NCI-H82 (cell line): ENCODE measurements at regions not wholly inside any gene's neighbourhood (a gene's known extent, or its start where the extent isn't known, plus 50 kb on each side); places are given as distances from the start of the nearest gene placed in this dataset.
A peak's percentile ranks its signal among the peaks of the same experiment; 100 is the strongest.

Experiments used
- DNase-seq: peaks from one replicate; lab custom pipeline; 2025; lab: John Stamatoyannopoulos, UW

DNA sequence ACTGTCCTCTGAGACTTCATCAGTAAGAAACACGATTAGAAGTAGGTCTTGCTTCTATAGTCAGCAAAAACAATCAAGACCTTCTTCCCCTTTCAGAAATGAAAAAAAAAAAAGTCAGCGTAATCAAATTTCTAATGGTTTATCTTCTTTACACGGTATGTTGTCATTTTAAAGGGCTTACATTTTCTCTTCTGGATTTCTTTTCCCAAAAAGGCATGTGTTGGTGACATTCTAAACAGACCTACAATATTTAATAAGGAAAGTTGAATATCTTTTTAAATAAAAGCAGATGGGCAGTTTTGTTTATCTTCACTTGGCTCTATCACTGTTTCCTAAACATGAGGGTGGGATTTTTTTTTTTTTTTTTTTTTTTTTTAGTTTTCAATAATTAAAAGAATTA, 197.3 kb upstream of the ADAMTS9 start:
- no peak for DNase-seq

DNA sequence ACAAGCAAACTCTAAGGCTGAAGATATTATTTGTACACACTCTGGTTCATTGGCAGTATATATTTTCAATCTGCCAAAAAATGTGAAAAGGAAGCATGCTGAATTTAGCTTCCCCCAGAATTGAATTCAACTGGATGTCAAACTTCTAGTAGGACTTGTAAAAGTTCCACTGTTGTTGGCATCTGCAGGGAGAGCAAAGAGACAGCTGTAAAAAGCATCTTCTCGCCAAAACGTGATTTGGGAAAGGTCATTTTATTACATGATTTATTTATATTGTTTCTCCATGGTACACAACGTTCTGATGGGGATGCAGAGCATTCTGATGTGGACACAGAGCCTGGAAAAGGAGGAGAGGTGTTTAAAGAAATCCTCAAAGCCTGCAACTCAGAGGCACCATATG, 196.7 kb upstream of the ADAMTS9 start:
- DNase-seq: no peak

DNA sequence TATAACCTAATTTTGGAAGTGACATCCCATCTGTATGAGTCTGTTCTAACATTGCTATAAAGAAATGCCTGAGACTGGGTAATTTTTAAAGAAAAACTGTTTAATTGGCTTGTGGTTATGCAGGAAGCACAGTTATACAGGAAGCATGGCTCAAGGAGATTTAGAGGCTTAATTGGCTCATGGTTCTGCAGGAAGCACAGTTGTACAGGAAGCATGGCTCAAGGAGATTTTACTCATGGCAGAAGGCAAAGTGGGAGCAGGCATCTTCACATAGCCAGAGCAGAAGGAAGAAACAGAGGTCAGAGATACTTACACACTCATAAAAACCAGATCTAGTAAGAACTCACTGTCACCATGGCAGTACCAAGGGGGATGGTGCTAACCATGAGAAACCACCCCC, 193.1 kb upstream of the ADAMTS9 start:
- peak; percentile 82 for DNase-seq

DNA sequence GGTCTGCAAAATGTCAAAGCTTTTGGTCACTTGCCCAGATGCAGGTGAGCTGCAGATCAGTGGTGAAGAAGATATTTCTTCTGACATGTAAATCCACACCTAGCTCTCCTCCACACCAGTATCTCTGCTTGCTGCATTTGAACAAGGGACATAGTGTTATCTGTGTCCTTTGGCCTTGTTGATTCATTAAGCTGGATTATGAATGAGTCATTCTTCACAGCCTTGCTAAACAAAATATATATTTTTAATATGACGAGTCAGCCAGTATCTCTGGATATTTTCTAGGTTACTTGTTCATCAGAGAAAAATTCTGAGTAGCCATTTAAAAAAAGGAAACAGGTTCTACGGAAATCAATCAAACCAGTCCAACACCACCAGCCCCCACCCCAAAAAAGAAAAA, 190.6 kb upstream of the ADAMTS9 start:
- no peak for DNase-seq

DNA sequence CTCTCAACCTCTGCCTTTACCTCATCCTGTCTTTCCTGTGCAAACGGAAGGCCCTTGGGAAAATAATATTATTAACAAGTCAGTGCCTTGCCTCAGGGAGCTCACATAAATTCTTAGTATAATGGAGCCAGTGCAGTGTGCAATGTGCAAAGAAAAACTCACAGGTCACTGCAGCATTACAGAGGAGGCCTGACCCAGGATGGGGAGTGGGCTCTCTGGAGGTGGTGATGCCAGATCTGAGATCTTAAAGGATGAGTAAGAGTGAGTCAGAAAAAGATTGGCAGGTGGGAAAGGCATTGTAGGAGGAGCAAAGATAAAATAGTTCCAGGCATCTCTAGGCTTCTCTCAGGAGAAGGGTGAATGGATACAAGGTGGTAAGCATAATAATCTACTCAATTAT, 185.6 kb upstream of the ADAMTS9 start:
- DNase-seq: no peak

DNA sequence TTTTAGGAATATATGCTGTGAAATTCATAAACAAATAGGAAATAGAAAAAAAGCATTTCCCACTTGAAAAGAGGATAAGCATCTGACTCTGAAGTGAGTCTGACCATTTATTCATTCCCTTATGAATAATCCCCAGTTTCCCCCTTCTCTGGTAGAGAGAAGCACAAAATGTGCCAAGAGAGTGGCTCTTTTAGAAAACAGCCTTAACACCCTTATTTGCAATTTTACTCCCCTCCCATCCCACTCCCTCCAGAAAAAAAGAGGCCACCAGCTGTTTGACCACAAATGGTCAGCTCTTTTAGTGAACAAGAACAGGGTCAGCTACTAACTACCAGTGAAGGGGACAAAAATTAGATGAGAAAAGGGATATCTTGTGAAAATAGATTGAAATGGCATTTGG, 184.5 kb upstream of the ADAMTS9 start:
- no peak for DNase-seq

DNA sequence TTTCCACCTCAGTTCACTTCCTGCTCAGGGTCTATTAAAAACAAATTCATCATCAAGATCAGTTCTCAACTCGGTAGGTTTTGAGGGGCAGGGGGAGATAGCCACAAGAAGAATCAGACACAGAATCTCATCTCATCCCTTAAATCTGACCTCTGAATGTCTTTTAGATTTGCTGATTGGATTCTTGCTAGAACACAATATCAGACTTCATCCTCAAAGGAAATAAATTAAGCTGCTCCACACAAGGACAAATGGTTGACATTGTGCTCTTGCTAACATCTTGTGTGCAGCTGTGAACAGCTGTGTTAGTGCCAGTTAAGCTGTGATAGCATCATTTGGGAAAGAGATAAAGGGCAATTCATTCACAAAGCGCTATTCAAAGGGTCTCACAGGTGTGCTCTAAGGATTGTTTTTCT, 184.0 kb upstream of the ADAMTS9 start:
- DNase-seq: no peak

DNA sequence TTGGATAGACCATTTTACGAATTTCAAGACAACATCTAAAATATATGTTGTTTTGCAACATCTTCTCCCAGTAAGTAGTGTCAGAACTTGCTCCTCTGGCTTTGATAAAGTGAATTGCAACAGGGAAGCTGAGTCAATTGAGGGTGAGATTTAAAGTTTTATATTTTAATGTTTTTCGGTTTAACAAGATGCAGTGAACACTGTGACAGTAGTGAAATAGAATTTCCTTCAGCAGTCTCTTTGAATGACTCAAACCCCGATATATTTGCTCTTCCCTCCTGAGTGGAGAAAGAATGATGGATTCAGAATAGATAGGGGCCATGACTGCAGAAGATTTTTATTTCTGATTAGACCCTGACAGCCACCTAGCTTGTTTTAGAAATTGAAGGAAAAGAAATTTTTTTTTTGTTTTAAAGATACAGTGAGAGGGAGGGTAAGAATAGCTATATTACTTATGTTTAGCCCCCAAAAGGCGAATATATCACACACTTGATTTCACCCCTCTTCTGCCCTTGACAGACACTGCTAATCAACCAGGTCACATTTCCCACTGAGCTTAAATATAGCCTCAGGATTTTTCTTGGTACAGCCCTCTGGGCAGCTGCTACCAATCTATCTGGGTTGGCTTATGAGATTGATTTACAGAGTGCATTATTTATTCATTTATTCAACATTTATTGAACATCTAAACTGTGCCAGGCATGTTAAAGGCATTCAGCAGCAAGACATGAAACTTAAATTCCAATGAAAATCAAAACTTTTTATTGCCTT, 183.3 kb upstream of the ADAMTS9 start:
- no peak for DNase-seq

DNA sequence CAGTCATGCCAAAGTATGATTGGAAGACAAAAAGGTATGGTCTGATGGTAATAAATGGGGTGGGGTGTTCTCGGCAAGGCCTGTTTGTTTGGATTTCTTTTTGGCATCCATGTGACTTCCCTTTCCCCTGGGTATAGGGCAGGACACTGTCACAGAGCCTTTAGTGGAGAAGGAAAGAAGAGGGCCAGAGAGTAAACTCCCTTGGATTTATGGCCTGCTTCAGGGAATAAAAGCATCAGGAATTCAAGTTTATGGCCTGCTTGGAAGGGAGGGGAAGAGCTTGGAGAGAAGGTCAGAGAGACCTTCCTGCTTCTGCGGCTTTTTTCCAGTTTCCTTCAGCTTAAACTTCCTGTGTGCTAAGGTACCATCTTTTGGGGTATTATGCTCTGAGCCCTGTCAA, 179.4 kb upstream of the ADAMTS9 start:
- DNase-seq: no peak

DNA sequence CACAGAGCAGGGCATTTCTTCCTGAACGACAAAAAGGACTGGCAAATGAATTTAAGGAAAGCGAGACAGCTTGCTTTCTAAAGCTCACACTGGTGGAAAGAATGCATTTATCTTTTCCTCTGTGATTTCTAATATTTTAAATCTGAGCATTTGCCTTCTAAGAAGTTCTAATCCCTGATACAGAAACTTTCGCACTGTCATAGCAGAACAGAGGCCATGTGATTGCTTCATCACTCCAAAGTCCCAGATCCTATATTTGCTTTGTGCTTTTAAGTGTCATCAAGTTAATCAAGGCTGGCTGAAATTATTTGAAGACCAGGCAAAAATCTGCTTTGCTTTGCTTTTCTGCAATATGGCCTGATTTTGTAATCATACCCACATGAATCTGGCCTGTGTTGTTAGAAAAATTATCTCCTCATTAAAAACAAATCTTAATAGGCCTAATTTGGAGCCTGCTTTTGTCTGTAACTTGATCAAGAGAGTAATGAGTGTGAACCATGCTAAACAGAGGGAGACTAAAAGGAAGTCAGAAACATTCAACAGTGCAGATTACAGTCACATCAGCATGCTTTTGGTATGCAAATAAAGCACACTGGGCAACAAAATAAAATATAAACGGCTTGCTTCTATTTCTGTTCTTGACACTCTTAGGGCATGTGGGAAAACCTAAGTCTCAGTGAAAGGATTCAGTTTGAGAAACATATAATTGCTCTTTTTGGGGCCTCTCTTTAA, 178.2 kb upstream of the ADAMTS9 start:
- DNase-seq: no peak

DNA sequence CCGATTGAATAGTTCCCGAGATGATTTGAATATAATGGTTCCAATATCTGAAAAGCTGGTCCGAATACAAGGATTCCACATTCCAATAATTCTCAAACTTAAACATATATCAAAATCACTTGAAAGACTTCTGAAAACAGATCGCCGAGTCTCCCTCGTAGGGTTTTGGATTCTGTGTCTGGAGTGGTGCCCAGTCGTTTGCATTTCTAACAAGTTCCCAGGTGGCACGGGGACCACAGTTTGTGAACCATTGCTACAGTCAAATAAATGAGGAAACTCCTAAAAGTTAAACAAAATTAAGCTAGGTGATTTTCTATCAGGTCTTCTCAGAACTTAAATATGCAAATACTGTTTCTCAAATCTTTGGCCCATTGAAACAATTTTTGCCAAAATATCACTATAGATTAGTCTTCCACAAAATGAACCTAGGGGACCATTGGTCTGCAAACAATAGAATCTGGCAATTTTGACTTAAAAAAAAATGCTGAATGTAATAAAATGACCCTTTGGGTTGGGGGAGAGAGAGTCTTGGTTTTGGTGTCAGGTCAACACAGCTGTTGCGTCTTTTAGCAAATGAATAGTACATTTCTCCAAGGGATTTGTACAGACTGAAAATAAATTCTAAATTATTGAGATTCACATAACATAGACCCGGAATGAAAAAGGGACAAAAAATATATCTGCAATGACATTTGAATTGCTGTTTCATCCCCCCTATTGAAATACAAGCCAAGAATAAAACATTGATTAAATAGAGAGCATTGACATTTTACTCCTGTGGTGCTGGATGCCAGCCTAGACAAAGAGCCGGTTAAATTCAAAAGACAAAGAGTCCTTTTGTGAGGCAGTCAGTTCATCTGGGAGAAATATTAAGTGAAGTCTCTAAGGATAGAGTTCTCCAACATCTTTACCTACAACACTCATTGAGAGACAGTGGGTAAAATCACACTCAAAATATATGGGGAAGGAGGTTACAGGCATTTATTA, 175.7 kb upstream of the ADAMTS9 start:
- DNase-seq: no peak

DNA sequence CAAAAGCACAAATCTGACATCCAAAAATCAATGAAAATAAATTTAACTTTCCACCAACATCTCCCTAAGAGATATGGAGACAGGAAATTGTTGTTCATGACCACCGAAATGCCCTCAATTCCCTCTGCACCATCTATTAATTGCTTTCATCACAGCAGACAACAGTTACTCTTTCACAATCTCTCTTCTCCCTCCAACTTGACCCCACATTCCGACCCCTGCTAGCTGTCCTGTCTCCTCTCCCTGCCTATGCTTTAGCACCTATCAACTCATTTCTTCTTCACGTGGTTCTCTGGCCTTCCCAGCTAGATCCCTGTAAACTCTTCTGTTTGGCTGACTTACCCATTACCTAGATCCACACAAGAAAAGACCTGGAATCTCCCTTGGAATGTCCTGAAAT, 173.9 kb upstream of the ADAMTS9 start:
- DNase-seq: no peak

DNA sequence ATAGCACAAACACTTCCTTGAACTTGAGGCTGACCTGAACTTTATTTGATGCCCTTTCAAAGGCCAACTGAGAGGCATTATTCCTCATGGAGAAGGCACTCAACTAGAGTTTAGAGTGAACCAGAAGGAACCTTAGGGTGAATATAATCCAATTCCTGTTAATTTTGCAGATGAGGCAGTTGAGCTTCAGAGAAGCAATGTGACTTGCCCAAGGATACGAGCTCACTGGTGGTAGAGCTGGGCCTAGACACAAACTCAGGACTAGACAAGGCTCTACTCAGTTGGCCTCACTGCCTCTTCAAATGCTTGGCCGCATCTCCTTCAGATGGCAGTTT, 172.7 kb upstream of the ADAMTS9 start:
- DNase-seq: no peak

DNA sequence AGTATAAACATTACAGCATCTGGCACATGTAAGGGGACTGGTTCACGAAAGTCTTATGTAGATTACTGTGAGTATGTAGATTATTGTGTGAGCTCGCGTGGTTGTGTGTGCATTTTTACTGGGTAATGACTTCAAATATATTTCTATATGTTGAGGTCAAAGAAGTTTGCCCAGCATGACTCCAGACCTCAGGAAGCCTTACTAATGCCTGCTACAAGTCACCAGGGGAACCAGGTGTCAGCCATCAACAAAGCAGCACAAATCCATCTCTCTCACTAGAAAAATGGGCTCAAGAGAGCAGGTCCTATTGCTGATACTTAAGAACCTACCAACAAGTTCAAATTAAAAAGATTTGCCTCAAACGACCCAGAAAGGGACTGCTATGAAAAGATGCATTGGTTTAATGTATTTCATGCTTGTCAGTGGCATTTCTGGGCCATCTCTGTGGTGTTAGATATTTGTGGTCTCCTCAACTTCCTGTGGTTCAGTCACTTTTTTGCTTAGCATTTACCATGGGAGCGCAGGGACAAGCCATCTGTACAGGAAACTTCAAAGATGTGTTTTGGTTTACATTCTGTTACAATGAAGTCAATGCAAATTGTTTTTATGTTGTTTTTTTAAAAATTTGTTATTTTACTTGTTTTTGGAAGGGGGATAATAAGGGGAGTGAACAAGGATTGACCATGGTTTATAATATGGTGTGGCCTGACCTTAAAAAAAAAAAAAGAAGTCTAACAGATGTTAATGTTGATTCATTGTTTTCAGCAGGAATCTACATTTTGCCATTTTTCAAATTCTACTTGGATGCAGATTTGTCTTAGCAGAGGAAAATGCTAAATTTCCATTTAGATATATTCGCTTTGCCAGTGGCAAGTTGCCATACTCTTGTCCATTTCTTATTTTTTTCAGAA, 172.1 kb upstream of the ADAMTS9 start:
- no peak for DNase-seq

DNA sequence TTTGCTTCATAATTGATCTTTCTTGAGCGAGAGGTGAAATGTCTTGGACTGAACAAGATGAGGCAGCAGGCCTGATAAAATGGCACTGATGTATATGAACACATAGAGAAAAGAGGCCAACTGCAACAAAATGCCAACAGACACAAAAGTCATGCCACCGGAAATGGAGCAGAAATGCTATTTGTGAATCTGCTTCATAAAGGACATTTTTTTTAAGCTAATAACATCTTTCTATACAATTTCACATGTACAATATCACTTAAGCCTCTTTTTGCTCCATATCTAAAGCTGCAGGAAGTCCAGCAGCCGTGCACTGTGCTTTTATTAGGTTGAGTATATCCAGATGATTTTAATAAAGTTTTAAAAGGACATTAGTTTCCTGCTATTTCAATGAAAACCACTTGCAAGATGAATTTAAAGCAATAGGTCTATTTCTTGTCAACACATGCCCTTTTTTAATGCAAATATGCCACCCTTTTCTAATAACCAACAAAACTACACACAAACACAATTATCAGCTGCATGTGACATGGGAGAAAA, 169.2 kb upstream of the ADAMTS9 start:
- no peak for DNase-seq

DNA sequence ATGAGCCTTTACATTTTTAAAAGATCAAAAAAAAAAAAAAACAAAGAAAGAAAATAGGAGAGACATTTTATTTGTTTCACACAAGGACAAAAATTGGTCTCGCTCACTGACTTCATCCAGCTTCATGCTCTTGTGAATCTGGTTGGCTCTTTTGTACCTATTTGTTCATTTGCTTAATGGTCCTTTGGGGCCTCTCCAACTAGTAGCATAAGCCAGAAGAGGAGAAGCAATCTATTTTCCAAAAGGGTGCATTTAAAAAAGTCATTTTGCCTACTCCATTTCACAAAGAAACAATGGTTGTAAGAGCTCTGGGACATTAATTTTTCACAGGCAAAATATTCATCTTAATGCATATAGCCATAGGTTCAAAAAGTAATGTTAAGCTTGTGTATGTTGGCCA, 168.3 kb upstream of the ADAMTS9 start:
- no peak for DNase-seq

DNA sequence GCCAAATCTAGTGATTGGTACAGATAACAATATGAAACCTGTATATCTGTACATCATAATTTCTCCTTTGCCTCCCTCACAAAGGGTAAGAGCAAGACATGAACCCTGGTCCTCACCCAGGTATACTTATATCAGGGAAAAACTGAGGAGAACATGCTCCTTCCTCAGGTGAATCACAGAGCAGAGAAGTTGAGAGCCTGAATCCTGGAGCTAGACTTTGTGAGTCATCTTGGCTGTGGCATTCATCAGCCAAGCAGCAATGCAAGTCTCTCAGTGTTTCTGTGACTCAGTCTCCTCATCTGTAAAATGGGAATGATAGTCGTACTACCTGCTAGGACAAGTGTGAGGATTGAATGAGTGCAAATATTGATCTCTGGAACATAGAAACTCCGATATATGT, 165.7 kb upstream of the ADAMTS9 start:
- no peak for DNase-seq

DNA sequence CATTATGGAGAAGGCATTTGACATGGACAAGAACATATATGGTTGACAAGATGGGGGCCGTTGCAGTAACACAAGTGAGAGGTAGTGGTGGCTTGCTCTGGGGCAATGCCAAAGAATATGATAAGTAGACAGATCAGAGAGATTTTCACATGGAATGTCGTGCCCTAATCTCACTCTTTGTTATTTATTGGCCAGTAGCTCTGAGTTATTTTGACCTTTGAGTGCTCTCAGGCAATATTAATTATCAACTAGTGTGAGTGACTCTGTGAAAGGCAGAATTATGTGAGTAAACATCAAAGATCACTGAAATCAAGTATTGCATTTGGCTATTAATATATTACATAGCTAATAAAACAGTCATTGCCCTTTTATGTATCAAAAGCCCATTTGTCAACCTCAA, 164.9 kb upstream of the ADAMTS9 start:
- no peak for DNase-seq

DNA sequence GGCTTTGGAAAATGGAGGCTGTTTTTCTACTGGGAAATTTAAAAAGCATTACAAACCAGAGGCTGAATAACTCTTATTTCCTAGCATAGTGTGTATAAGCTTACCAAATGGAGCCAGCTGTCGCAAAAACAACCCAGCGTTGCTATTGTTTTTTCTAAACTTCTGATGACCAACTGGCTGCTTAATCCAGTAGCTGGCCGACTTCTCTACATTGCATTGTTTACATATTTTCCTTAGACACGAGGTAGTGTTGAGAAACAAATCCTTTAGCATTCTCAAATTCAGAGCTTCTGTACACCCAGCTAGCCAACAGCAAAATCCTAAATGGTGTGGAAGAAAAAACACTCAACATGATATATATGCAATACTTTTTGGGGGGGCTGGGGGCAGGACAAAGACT, 161.0 kb upstream of the ADAMTS9 start:
- peak; percentile 12 for DNase-seq

DNA sequence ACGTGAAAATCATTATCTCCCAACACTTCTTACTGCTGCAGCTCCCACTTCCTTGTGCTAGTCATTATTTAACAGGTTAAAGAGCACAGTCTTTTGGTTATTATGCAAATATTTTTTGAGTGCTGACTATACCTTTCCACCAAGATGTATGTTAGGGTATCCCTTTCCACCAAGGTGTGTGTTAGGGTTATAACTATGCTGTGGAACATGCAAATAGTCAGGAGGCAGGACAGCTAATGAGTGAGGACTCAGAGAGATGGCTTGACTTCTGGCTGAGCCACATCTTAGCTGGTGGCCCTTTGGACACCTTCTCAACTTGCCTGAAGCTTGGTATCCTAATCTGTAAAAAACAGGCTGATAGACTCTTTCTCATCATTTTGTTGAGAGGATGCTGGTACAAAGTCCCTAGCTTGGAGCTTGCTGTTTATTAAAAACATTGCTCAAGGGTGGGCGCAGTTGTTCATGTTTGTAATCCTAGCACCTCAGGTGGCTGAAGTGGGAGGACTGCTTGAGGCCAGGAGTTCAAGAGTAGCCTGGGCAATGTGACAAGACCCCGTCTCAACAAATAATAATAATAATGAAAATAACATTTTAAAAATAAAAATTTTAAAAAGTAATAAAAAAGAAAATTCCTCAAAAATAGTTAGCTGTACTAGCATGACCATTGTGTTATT, 160.5 kb upstream of the ADAMTS9 start:
- no peak for DNase-seq

DNA sequence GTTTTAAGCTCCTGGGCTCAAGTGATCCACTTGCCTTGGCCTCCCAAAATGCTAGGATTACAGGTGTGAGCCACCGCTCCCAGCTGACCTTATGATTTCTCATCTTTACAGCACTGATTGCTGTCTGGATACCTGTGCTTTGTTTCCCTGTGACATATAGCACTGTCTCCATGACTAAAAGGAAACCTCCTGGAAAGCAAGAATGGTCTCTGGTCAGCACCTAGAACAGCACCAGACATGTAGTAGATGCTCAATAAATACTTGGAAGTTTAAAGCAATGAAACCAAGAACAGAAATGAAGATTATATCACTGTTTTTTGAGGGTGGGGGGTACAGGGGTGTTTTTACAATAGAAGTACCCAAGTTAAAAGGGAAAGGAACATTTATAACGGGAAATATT, 156.8 kb upstream of the ADAMTS9 start:
- DNase-seq: no peak
